HEK293T (cell line): ENCODE measurements at regions not wholly inside any gene's neighbourhood (a gene's known extent, or its start where the extent isn't known, plus 50 kb on each side); places are given as distances from the start of the nearest gene placed in this dataset.

Experiments
- ARNT ChIP-seq: fragments of 450-650 bp; IDR thresholded peaks from 2 replicates; pipeline ENCODE4 v1.6.1; 2017; ENCODE audit warnings: mild to moderate bottlenecking
- ELF4 ChIP-seq: fragments of 450-650 bp; IDR thresholded peaks from 2 replicates; pipeline ENCODE4 v1.6.1; 2017; ENCODE audit warnings: antibody characterized with exemption
- FOXA1 ChIP-seq: fragments of 450-650 bp; IDR thresholded peaks from 2 replicates; pipeline ENCODE4 v1.6.1; 2016; ENCODE audit warnings: mild to moderate bottlenecking
- FOXK2 ChIP-seq: fragments of 450-650 bp; IDR thresholded peaks from 2 replicates; pipeline ENCODE4 v1.6.1; 2016; ENCODE audit warnings: mild to moderate bottlenecking
- FOXM1 ChIP-seq: fragments of 450-650 bp; IDR thresholded peaks from 2 replicates; pipeline ENCODE4 v1.6.1; 2017; ENCODE audit warnings: mild to moderate bottlenecking, borderline replicate concordance
- HDGF ChIP-seq: fragments of 450-650 bp; IDR thresholded peaks from 2 replicates; pipeline ENCODE4 v1.6.1; 2017; ENCODE audit warnings: antibody characterized with exemption, borderline replicate concordance
- L3MBTL2 ChIP-seq: fragments of 450-650 bp; conservative IDR thresholded peaks from 2 replicates; pipeline ENCODE4 v1.6.1; 2016; ENCODE audit warnings: mild to moderate bottlenecking
- NFRKB ChIP-seq: fragments of 450-650 bp; IDR thresholded peaks from 2 replicates; pipeline ENCODE4 v1.6.1; 2016; ENCODE audit warnings: mild to moderate bottlenecking, moderate library complexity
- SP1 ChIP-seq: fragments of 450-650 bp; IDR thresholded peaks from 2 replicates; pipeline ENCODE4 v1.6.1; 2017
- SUZ12 ChIP-seq: fragments of 450-650 bp; IDR thresholded peaks from 2 replicates; pipeline ENCODE4 v1.6.1; 2016; ENCODE audit warnings: mild to moderate bottlenecking
- TARDBP ChIP-seq: fragments of 450-650 bp; IDR thresholded peaks from 2 replicates; pipeline ENCODE4 v1.6.1; 2016
- ZNF384 ChIP-seq: fragments of 450-650 bp; IDR thresholded peaks from 2 replicates; pipeline ENCODE4 v1.6.1; 2016
- TF ChIP-seq, protein P1 (sequence below): fragments of 450-650 bp; IDR thresholded peaks from 2 replicates; pipeline ENCODE4 v1.6.1; 2016

DNA sequence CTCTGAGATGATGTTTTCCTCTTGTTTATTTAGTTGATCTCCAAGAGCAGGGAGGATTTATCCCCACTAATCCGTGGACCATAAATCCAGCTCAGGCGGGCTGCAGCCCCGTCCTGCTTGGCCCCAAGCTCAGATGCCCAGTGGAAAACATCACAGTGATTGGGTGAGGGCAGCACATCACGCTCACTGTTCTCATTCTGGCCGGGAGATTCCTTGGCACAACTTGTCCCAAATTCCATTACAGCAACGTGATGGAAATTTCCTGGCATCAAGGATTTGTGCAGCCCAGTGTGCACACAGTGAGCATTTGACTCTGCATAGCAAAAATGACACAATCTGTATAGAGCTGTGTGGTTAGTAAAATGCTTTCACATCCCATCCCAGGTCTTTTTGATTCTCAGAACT lies 96.8 kb downstream of the VAPA start:
- TF ChIP-seq ELF4 (no peak), FOXA1 (no peak), SUZ12 (no peak), FOXM1 (no peak), ARNT (no peak), SP1 (no peak), L3MBTL2 (no peak), ZNF384 (no peak), HDGF (no peak), FOXK2 (no peak), TARDBP (no peak), NFRKB (no peak)
- TF ChIP-seq, protein P1, sequence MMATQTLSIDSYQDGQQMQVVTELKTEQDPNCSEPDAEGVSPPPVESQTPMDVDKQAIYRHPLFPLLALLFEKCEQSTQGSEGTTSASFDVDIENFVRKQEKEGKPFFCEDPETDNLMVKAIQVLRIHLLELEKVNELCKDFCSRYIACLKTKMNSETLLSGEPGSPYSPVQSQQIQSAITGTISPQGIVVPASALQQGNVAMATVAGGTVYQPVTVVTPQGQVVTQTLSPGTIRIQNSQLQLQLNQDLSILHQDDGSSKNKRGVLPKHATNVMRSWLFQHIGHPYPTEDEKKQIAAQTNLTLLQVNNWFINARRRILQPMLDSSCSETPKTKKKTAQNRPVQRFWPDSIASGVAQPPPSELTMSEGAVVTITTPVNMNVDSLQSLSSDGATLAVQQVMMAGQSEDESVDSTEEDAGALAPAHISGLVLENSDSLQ, result no peak
